Keratinocyte (primary cell): ENCODE measurements at regions not wholly inside any gene's neighbourhood (a gene's known extent, or its start where the extent isn't known, plus 50 kb on each side); places are given as distances from the start of the nearest gene placed in this dataset.
A peak's percentile ranks its signal among the peaks of the same experiment; 100 is the strongest.
"Not testable (repeated sequence)": the region's sequence is repeated elsewhere in the genome, so short reads cannot be mapped to it uniquely, and the experiment has no call there.

ENCODE experiments used
- DNase-seq: peaks from one replicate; pipeline ENCODE4 v3.0.0-alpha.2; 2011; ENCODE audit warnings: low read depth, missing footprints, low spot score
- FAIRE-seq: peaks from 2 replicates; lab custom pipeline; 2011; peaks lifted over from hg19 to GRCh38; lab: Jason Lieb, UNC
- H2AFZ ChIP-seq: 2 replicates; pipeline ENCODE4 v1.6.0; 2012; ENCODE audit warnings: low read length, control low read depth, inconsistent platforms; ENCODE audit not compliant: control insufficient read depth
- H3K27ac ChIP-seq: 2 replicates; pipeline ENCODE4 v1.5.1; 2011; ENCODE audit warnings: low read length; ENCODE audit not compliant: control insufficient read depth, insufficient read depth
- H3K27me3 ChIP-seq: 3 replicates; pipeline ENCODE4 v1.6.0; 2011; ENCODE audit warnings: low read length; ENCODE audit not compliant: control insufficient read depth, insufficient read depth; ENCODE audit errors: extremely low read depth
- H3K36me3 ChIP-seq, 2 experiments: 2 replicates in 1 of 2; 3 replicates in 1 of 2; pipeline ENCODE4 v1.5.1; 2011; ENCODE audit warnings: low read length in 2 of 2, mild to moderate bottlenecking in 1 of 2; ENCODE audit not compliant: control insufficient read depth in 2 of 2, insufficient read depth in 2 of 2; ENCODE audit errors: extremely low read depth in 1 of 2
- H3K4me1 ChIP-seq: 3 replicates; pipeline ENCODE4 v1.5.1; 2011; ENCODE audit warnings: low read length; ENCODE audit not compliant: control insufficient read depth, insufficient read depth; ENCODE audit errors: extremely low read depth
- H3K4me2 ChIP-seq: 3 replicates; pipeline ENCODE4 v1.6.0; 2011; ENCODE audit warnings: low read depth, low read length; ENCODE audit not compliant: control insufficient read depth, insufficient read depth; ENCODE audit errors: extremely low read depth
- H3K4me3 ChIP-seq, 3 experiments: fragments of 200-600 bp in 1 of 3; sonication (generic) in 1 of 3; 2 replicates in 2 of 3; 3 replicates in 1 of 3; pipeline ENCODE4 v1.5.1; 2011 to 2016; ENCODE audit warnings: low read length in 3 of 3, mild to moderate bottlenecking in 3 of 3, control low read depth in 2 of 3, inconsistent platforms in 1 of 3, low read depth in 1 of 3, mixed read lengths in 1 of 3, mixed run types in 1 of 3, moderate library complexity in 1 of 3; ENCODE audit not compliant: control insufficient read depth in 2 of 3, insufficient read depth in 2 of 3; ENCODE audit errors: extremely low read depth in 1 of 3
- H3K79me2 ChIP-seq: 2 replicates; pipeline ENCODE4 v1.6.0; 2012; ENCODE audit warnings: low read length; ENCODE audit not compliant: control insufficient read depth, insufficient read depth
- H3K9ac ChIP-seq: 3 replicates; pipeline ENCODE4 v1.6.0; 2011; ENCODE audit warnings: low read length; ENCODE audit not compliant: control insufficient read depth, insufficient read depth; ENCODE audit errors: extremely low read depth
- H3K9me1 ChIP-seq: 3 replicates; pipeline ENCODE4 v1.6.0; 2011; ENCODE audit warnings: low read length; ENCODE audit not compliant: control insufficient read depth, insufficient read depth; ENCODE audit errors: extremely low read depth
- H3K9me3 ChIP-seq: 2 replicates; pipeline ENCODE4 v1.5.1; 2012; ENCODE audit warnings: low read depth, low read length; ENCODE audit not compliant: control insufficient read depth
- H4K20me1 ChIP-seq: 3 replicates; pipeline ENCODE4 v1.6.0; 2011; ENCODE audit warnings: low read length; ENCODE audit not compliant: control insufficient read depth, insufficient read depth; ENCODE audit errors: extremely low read depth
- CTCF ChIP-seq, 3 experiments: IDR thresholded peaks in 1 of 3; conservative IDR thresholded peaks in 1 of 3; optimal IDR thresholded peaks in 1 of 3; 2 replicates in 2 of 3; 3 replicates in 1 of 3; pipeline versions ENCODE3 to v1.5.1; 2011; ENCODE audit warnings: low read length in 3 of 3, mild to moderate bottlenecking in 3 of 3, moderate library complexity in 2 of 3, control low read depth in 1 of 3, inconsistent platforms in 1 of 3; ENCODE audit not compliant: insufficient read depth in 2 of 3; ENCODE audit errors: extremely low read depth in 1 of 3
- EZH2 ChIP-seq: IDR thresholded peaks from one replicate; pipeline ENCODE4 v1.6.1; 2012; ENCODE audit warnings: inconsistent platforms, mild to moderate bottlenecking, low read length, moderate library complexity
- dilution Hi-C: fragments of 300-500 bp; cut with MboI; formaldehyde crosslinking; loops from one replicate; pipeline ENCODE4 v1.7.0; 2020; ENCODE audit warnings: low sequenced_read_pairs; ENCODE audit not compliant: extremely low pct_ligation_motif_present

- Histone ChIP-seq H2AFZ (peak overlapping the region; percentile 52), H3K27ac (no peak overlapping the region), H3K4me1 (no peaks in the 10 kb centered on the region), H3K9ac (no peak overlapping the region), H3K27me3 (no peaks in the 10 kb centered on the region), H4K20me1 (no peaks in the 10 kb centered on the region), H3K9me3 (no peaks in the 10 kb centered on the region), H3K79me2 (no peaks in the 10 kb centered on the region), H3K4me2 (no peak overlapping the region), H3K9me1 (no peaks in the 10 kb centered on the region), H3K36me3 (no peaks in the 10 kb centered on the region), H3K4me3 (no peak overlapping the region)
- TF ChIP-seq EZH2 (no peak), CTCF (optimal IDR thresholded peaks at IDR 0.05 in 1 of 3, IDR thresholded peaks at IDR 0.05 in 1 of 3, conservative IDR thresholded peaks at IDR 0.05 in 1 of 3; ENCODE audit: extremely low read depth in 1 of 3, insufficient read depth in 2 of 3, low read length in 3 of 3) (no peak)
- dilution Hi-C loops, result no loop called here
- FAIRE-seq (no peak), DNase-seq (no peak)
Observed at GRCh38 chr7:34438436-34438835, 219.6 kb upstream of the NPSR1 start.

- no peak for FAIRE-seq
- H3K4me3 ChIP-seq, result no peak overlapping the region
Observed at GRCh38 chr7:34445653-34446052, 212.4 kb upstream of the NPSR1 start.

GRCh38 chr7:34448531-34448930 lies 209.5 kb upstream of the NPSR1 start:
- H3K4me1 ChIP-seq, H3K9ac ChIP-seq, H3K36me3 ChIP-seq, H3K79me2 ChIP-seq, H2AFZ ChIP-seq, DNase-seq, H3K27ac ChIP-seq, H3K9me1 ChIP-seq, dilution Hi-C loops, FAIRE-seq, H3K9me3 ChIP-seq, H3K4me3 ChIP-seq, H3K27me3 ChIP-seq, H3K4me2 ChIP-seq, H4K20me1 ChIP-seq: not testable (repeated sequence)

More at GRCh38 chr7:34445653-34446052, 212.4 kb upstream of the NPSR1 start:
- DNase-seq, result no peak
- dilution Hi-C loops, result no loop called here
- Histone ChIP-seq H3K9ac (no peak overlapping the region), H3K27me3 (no peaks in the 10 kb centered on the region), H3K9me1 (no peaks in the 10 kb centered on the region), H3K4me1 (no peaks in the 10 kb centered on the region), H3K27ac (no peak overlapping the region), H3K4me2 (no peak overlapping the region), H3K36me3 (no peaks in the 10 kb centered on the region), H3K79me2 (no peaks in the 10 kb centered on the region), H3K9me3 (no peaks in the 10 kb centered on the region), H4K20me1 (no peaks in the 10 kb centered on the region), H2AFZ (no peak overlapping the region)
- TF ChIP-seq CTCF (optimal IDR thresholded peaks at IDR 0.05 in 1 of 3, IDR thresholded peaks at IDR 0.05 in 1 of 3, conservative IDR thresholded peaks at IDR 0.05 in 1 of 3; ENCODE audit: extremely low read depth in 1 of 3, insufficient read depth in 2 of 3, low read length in 3 of 3), result no peak
- TF ChIP-seq EZH2, result no peak
